GM12878 (cell line): ENCODE measurements at regions not wholly inside any gene's neighbourhood (a gene's known extent, or its start where the extent isn't known, plus 50 kb on each side); places are given as distances from the start of the nearest gene placed in this dataset.

Experiments used
- ATAC-seq: fragments of 200-7000 bp; cut with Tn5 transposase; 3 replicates; pipeline ENCODE4 v1.9.1; 2020; ENCODE audit warnings: mild to moderate bottlenecking, moderate library complexity
- BruUV-seq: library from RNA; stranded (reverse); fragments of 400-500 nt; replicated peaks from 2 replicates; lab custom pipeline; 2021; lab: Mats Ljungman, UMichigan
- CTCF ChIA-PET: fragments of 300-600 bp; sonication (Branson Sonifier 250); formaldehyde crosslinking; extraction: SDS; loops from one replicate; lab custom pipeline; 2021; ENCODE audit warnings: inconsistent platforms; lab: Yijun Ruan, JAX
- POLR2A ChIA-PET: fragments of 350-600 bp; formaldehyde crosslinking; extraction: SDS; loops from one replicate; lab custom pipeline; 2021; ENCODE audit warnings: inconsistent platforms; lab: Charles Lee
- RAD21 ChIA-PET: fragments of 300-600 bp; sonication (Branson Sonifier 250); formaldehyde crosslinking; loops from one replicate; lab custom pipeline; 2023; ENCODE audit warnings: antibody characterized with exemption; ENCODE audit not compliant: unreplicated experiment; lab: Charles Lee
- SMC1A ChIA-PET: fragments of 300-600 bp; sonication (Branson Sonifier 250); formaldehyde crosslinking; loops from one replicate; lab custom pipeline; 2023; ENCODE audit not compliant: unreplicated experiment, uncharacterized antibody; lab: Charles Lee
- DNase-seq: peaks from one replicate; pipeline ENCODE4 v3.0.0-alpha.2; 2011; ENCODE audit warnings: low read depth, low spot score
- FAIRE-seq: peaks from 3 replicates; lab custom pipeline; 2011; peaks lifted over from hg19 to GRCh38; lab: Jason Lieb, UNC
- H2AFZ ChIP-seq: 2 replicates; pipeline ENCODE4 v1.6.0; 2011; ENCODE audit warnings: low read depth, low read length, control low read depth; ENCODE audit not compliant: control insufficient read depth
- H3K27ac ChIP-seq: 2 replicates; pipeline ENCODE4 v1.5.1; 2011; ENCODE audit warnings: control low read depth; ENCODE audit not compliant: control insufficient read depth, insufficient read depth
- H3K27me3 ChIP-seq, 2 experiments: replicated peaks in 1 of 2; 2 replicates each; pipeline versions ENCODE4 v1.6.0 to v1.6.1; 2011; ENCODE audit warnings: low read length in 1 of 2; ENCODE audit not compliant: control insufficient read depth in 2 of 2, insufficient read depth in 2 of 2
- H3K36me3 ChIP-seq, 2 experiments: 2 replicates each; pipeline ENCODE4 v1.5.1; 2011; ENCODE audit warnings: low read length in 1 of 2; ENCODE audit not compliant: control insufficient read depth in 2 of 2, insufficient read depth in 2 of 2
- H3K4me1 ChIP-seq: 2 replicates; pipeline ENCODE4 v1.6.1; 2011; ENCODE audit warnings: mild to moderate bottlenecking, low read length, moderate library complexity, mixed read lengths; ENCODE audit not compliant: control insufficient read depth, insufficient read depth
- H3K4me2 ChIP-seq: 2 replicates; pipeline ENCODE4 v1.6.0; 2011; ENCODE audit warnings: control low read depth; ENCODE audit not compliant: control insufficient read depth, insufficient read depth
- H3K4me3 ChIP-seq: fragments of 200-600 bp; sonication (generic); 2 replicates; pipeline ENCODE4 v1.5.1; 2016
- H3K79me2 ChIP-seq: 2 replicates; pipeline ENCODE4 v1.6.0; 2011; ENCODE audit warnings: low read length; ENCODE audit not compliant: control insufficient read depth, insufficient read depth
- H3K9ac ChIP-seq: 2 replicates; pipeline ENCODE4 v1.8.0; 2011; ENCODE audit warnings: low read length, control low read depth, mixed read lengths; ENCODE audit not compliant: control insufficient read depth, insufficient read depth
- H3K9me3 ChIP-seq: replicated peaks from 3 replicates; pipeline ENCODE4 v1.5.1; 2011; ENCODE audit warnings: mild to moderate bottlenecking, low read length; ENCODE audit not compliant: control insufficient read depth, insufficient read depth
- H4K20me1 ChIP-seq: 2 replicates; pipeline ENCODE4 v1.6.0; 2011; ENCODE audit not compliant: control insufficient read depth, insufficient read depth
- ATF3 ChIP-seq: IDR thresholded peaks from 2 replicates; pipeline ENCODE4 v1.6.1; 2011; ENCODE audit warnings: low read depth, mild to moderate bottlenecking, low read length, moderate library complexity, borderline replicate concordance; ENCODE audit errors: extremely low read depth
- BCL11A ChIP-seq: IDR thresholded peaks from 2 replicates; pipeline ENCODE4 v1.6.1; 2011; ENCODE audit warnings: low read depth, low read length
- BMI1 ChIP-seq: fragments of 450-650 bp; IDR thresholded peaks from 2 replicates; pipeline ENCODE4 v1.6.1; 2016; ENCODE audit warnings: mild to moderate bottlenecking, moderate library complexity, borderline replicate concordance
- CEBPZ ChIP-seq: fragments of 150-350 bp; IDR thresholded peaks from 2 replicates; pipeline ENCODE4 v1.6.1; 2016; ENCODE audit warnings: low read depth, low read length
- EED ChIP-seq: sonication (generic); IDR thresholded peaks from 2 replicates; pipeline ENCODE4 v1.6.1; 2016; ENCODE audit warnings: antibody characterized with exemption, low read depth
- ESRRA ChIP-seq: IDR thresholded peaks from 2 replicates; pipeline ENCODE4 v1.6.1; 2012; ENCODE audit warnings: mild to moderate bottlenecking, low read length, improper control_type of control experiment
- FOXK2 ChIP-seq: fragments of 450-650 bp; IDR thresholded peaks from 2 replicates; pipeline ENCODE4 v1.6.1; 2017; ENCODE audit warnings: mild to moderate bottlenecking, moderate library complexity
- HDGF ChIP-seq: fragments of 450-650 bp; IDR thresholded peaks from 2 replicates; pipeline ENCODE4 v1.6.1; 2016; ENCODE audit warnings: antibody characterized with exemption
- IKZF2 ChIP-seq, 2 experiments: fragments of 450-650 bp; IDR thresholded peaks; 2 replicates each; pipeline ENCODE4 v1.6.1; 2017; ENCODE audit warnings: mild to moderate bottlenecking in 2 of 2, moderate library complexity in 2 of 2
- LARP7 ChIP-seq: fragments of 450-650 bp; IDR thresholded peaks from 2 replicates; pipeline ENCODE4 v1.6.1; 2017; ENCODE audit warnings: mild to moderate bottlenecking
- MTA2 ChIP-seq: fragments of 450-650 bp; IDR thresholded peaks from 2 replicates; pipeline ENCODE4 v1.6.1; 2016; ENCODE audit warnings: low read depth, mild to moderate bottlenecking, moderate library complexity
- NRF1 ChIP-seq: conservative IDR thresholded peaks from 2 replicates; pipeline ENCODE4 v1.6.1; 2011; ENCODE audit warnings: mild to moderate bottlenecking, low read depth, low read length, improper control_type of control experiment
- PML ChIP-seq: IDR thresholded peaks from 2 replicates; pipeline ENCODE4 v1.6.1; 2012; ENCODE audit warnings: low read length, inconsistent platforms
- SP1 ChIP-seq: IDR thresholded peaks from one replicate; pipeline ENCODE4 v1.6.1; 2011; ENCODE audit warnings: low read depth, low read length
- USF2 ChIP-seq: IDR thresholded peaks from 2 replicates; pipeline ENCODE4 v1.6.1; 2011; ENCODE audit warnings: low read depth, low read length, improper control_type of control experiment, borderline replicate concordance
- ZNF217 ChIP-seq: fragments of 450-650 bp; IDR thresholded peaks from 2 replicates; pipeline ENCODE4 v1.6.1; 2017; ENCODE audit warnings: antibody characterized with exemption, mild to moderate bottlenecking
- ZNF687 ChIP-seq: fragments of 450-650 bp; IDR thresholded peaks from 2 replicates; pipeline ENCODE4 v1.6.1; 2017; ENCODE audit warnings: mild to moderate bottlenecking, moderate library complexity
- ZSCAN29 ChIP-seq: fragments of 450-650 bp; IDR thresholded peaks from 2 replicates; pipeline ENCODE4 v1.6.1; 2017; ENCODE audit warnings: mild to moderate bottlenecking, moderate library complexity
- WGBS: methylation state at CpG from one replicate; pipeline ENCODE4 v1.1.6; 2016; ENCODE audit warnings: low lambda C conversion rate; ENCODE audit not compliant: insufficient replicate concordance, insufficient coverage; ENCODE audit errors: missing lambda C conversion rate; 5-methylcytosine and 5-hydroxymethylcytosine counted together
- in situ Hi-C: fragments of 300-500 bp; cut with MboI; formaldehyde crosslinking; loops from 9 replicates; pipeline ENCODE4 v1.14.3; 2018; ENCODE audit warnings: mixed read lengths
- intact Hi-C: fragments of 100-400 bp; cut with micrococcal nuclease; formaldehyde crosslinking; loops from one replicate; pipeline ENCODE4 v1.14.2; 2022; ENCODE audit not compliant: unreplicated experiment

GRCh38 chr5:53397141-53397757 lies 83.2 kb upstream of the FST start:
- ATAC-seq (no peak), FAIRE-seq (no peak), DNase-seq (no peak)
- Histone ChIP-seq H3K9me3 (no peaks in the 10 kb centered on the region), H3K27me3 (no peaks in the 10 kb centered on the region), H3K4me1 (no peaks in the 10 kb centered on the region), H3K36me3 (no peaks in the 10 kb centered on the region), H2AFZ (no peak overlapping the region), H3K79me2 (no peaks in the 10 kb centered on the region), H4K20me1 (no peaks in the 10 kb centered on the region), H3K4me3 (no peak overlapping the region), H3K27ac (no peak overlapping the region), H3K9ac (no peak overlapping the region), H3K4me2 (no peak overlapping the region)
- in situ Hi-C loops: no loop called here
- CTCF ChIA-PET: no interaction called here
- intact Hi-C loops: no loop called here
- WGBS: 9% methylated on average over 5 of the region's 5 CpGs
- POLR2A ChIA-PET: interaction anchor here (1.4 kb wide), 1 partner anchor 9 kb away, joined by 4 read pairs; no protein-coding TSS in a partner anchor
- SMC1A ChIA-PET: no interaction called here
- no TSS peak for BruUV-seq
- RAD21 ChIA-PET: no interaction called here
- TF ChIP-seq MTA2: no peak
- TF ChIP-seq ZNF217: no peak
- TF ChIP-seq IKZF2 (IDR thresholded peaks at IDR 0.05): no peak
- no peak for TF ChIP-seq ZNF687
- no peak for TF ChIP-seq EED
- no peak for TF ChIP-seq BCL11A
- TF ChIP-seq FOXK2: no peak
- TF ChIP-seq USF2: no peak
- TF ChIP-seq NRF1: no peak
- TF ChIP-seq CEBPZ: no peak
- TF ChIP-seq ESRRA: no peak
- no peak for TF ChIP-seq PML
- no peak for TF ChIP-seq ATF3
- no peak for TF ChIP-seq HDGF
- TF ChIP-seq LARP7: no peak
- TF ChIP-seq ZSCAN29: no peak
- TF ChIP-seq SP1: no peak
- no peak for TF ChIP-seq BMI1
